ENCODE measurements at regions not wholly inside any gene's neighbourhood (a gene's known extent, or its start where the extent isn't known, plus 50 kb on each side); places are given as distances from the start of the nearest gene placed in this dataset.

DNA sequence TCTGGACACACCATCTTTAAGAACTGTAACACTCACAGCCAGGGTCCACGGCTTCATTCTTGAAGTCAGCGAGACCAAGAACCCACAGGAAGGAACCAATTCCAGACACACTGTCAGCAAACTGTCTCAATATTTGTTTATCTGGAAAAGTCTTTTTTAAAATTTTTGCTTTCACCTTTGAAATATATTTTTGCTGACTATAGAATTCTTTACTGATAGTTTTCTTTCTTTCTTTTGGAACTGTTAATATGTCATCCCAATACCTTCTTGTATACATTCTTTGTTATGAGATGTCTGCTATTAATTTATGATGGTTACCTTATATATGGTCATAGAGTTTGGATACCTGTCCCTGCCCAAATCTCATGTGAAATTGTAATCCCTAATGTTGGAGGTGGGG is 145.1 kb upstream of the IRX4 start:
- TF ChIP-seq, protein P1, sequence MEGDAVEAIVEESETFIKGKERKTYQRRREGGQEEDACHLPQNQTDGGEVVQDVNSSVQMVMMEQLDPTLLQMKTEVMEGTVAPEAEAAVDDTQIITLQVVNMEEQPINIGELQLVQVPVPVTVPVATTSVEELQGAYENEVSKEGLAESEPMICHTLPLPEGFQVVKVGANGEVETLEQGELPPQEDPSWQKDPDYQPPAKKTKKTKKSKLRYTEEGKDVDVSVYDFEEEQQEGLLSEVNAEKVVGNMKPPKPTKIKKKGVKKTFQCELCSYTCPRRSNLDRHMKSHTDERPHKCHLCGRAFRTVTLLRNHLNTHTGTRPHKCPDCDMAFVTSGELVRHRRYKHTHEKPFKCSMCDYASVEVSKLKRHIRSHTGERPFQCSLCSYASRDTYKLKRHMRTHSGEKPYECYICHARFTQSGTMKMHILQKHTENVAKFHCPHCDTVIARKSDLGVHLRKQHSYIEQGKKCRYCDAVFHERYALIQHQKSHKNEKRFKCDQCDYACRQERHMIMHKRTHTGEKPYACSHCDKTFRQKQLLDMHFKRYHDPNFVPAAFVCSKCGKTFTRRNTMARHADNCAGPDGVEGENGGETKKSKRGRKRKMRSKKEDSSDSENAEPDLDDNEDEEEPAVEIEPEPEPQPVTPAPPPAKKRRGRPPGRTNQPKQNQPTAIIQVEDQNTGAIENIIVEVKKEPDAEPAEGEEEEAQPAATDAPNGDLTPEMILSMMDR (IDR thresholded peaks at IDR 0.05; ENCODE audit: poor library complexity, severe bottlenecking): no peak
- TF ChIP-seq EZH2 (IDR thresholded peaks at IDR 0.05; ENCODE audit: borderline replicate concordance, insufficient read depth, low read length, poor library complexity, severe bottlenecking): no peak

All from neural cell (in vitro differentiated cells).